ENCODE measurements at regions not wholly inside any gene's neighbourhood (a gene's known extent, or its start where the extent isn't known, plus 50 kb on each side); places are given as distances from the start of the nearest gene placed in this dataset.

DNA sequence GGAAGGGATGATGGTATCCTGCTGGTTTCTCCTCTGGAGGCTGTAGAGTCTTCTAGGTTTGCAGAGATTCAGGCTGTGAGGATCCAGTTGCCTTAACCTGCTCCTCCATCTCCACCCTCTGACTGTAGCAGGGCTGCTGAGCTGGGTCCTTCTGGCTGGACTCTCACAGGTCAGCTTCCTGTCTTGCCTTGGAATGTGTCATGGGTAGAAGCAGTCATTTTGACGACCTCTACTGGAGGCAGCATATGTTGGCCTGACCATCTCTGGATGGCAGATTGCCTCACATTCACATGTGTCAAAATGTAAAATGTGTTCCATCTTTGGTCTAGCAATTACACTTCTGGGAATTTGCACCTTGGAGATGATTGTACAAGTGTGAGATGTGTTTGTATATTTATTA is 504.4 kb upstream of the EEF2KMT start:
- TF ChIP-seq, protein P1, sequence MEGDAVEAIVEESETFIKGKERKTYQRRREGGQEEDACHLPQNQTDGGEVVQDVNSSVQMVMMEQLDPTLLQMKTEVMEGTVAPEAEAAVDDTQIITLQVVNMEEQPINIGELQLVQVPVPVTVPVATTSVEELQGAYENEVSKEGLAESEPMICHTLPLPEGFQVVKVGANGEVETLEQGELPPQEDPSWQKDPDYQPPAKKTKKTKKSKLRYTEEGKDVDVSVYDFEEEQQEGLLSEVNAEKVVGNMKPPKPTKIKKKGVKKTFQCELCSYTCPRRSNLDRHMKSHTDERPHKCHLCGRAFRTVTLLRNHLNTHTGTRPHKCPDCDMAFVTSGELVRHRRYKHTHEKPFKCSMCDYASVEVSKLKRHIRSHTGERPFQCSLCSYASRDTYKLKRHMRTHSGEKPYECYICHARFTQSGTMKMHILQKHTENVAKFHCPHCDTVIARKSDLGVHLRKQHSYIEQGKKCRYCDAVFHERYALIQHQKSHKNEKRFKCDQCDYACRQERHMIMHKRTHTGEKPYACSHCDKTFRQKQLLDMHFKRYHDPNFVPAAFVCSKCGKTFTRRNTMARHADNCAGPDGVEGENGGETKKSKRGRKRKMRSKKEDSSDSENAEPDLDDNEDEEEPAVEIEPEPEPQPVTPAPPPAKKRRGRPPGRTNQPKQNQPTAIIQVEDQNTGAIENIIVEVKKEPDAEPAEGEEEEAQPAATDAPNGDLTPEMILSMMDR (IDR thresholded peaks at IDR 0.05): no peak
- TF ChIP-seq POLR2A (IDR thresholded peaks at IDR 0.05): no peak

All from uterus (tissue), 2 donors.